Stimulated activated CD8-positive, alpha-beta memory T cell treated with anti-CD3 and anti-CD28 coated beads, Interleukin-12 subunit alpha, Interleukin-12 subunit beta, amount 100 ng/mL, for 4 hours (primary cell): ENCODE measurements at regions not wholly inside any gene's neighbourhood (a gene's known extent, or its start where the extent isn't known, plus 50 kb on each side); places are given as distances from the start of the nearest gene placed in this dataset.
A peak's percentile ranks its signal among the peaks of the same experiment; 100 is the strongest.
"Not testable (repeated sequence)": the region's sequence is repeated elsewhere in the genome, so short reads cannot be mapped to it uniquely, and the experiment has no call there.

ENCODE experiments used
- DNase-seq: peaks from one replicate; pipeline ENCODE4 v3.0.0-alpha.2; 2020; ENCODE audit warnings: low read depth

- not testable (repeated sequence) for DNase-seq
Observed at GRCh38 chr10:91003379-91003778, 82.5 kb upstream of the ANKRD1 start.

DNA sequence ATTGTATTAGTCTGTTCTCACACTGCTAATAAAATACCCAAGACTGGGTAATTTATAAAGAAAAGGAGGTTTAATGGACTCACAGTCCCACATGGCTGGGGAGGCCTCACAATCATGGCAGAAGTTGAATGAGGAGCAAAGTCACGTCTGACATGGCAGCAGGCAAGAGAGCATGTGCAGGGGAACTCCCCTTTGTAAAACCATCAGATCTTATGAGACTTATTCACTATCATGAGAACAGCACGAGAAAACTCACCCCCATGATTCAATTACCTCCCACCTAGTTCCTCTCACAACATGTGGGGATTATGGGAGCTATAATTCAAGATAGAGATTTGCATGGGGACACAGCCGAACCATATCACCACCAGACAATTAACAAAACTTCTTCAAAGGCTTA lies 84.4 kb upstream of the ANKRD1 start:
- DNase-seq = not testable (repeated sequence)

- peak; percentile 21 for DNase-seq
Observed at GRCh38 chr10:91006001-91006751, 85.3 kb upstream of the ANKRD1 start.

DNA sequence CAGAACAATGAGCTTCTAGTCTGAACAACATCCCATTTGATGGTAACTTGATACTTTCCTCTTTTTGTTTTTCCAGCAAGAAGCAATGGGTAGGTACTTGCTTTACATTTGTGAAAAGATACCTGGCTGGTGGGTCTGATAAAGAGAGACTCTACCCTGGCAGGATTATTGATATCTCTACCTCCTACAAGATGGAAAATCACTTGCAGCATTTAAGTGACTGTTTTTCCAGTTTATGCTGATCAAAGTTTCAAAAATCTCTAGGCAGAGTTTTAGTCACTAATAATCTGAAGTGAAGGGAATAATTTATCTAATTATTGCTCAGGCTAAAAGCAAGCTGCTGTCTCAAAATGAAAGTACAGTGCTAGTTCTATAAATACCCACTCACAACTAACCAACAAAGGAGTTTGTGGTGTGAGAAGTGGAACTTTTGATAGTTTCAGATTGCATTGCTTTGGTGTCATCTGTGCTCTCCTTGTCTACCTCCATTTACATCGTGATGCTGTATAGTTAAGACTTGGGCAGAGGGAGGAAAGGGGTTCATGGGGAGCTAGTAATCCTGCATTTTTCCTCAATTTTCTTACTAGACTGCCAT lies 86.0 kb upstream of the ANKRD1 start:
- no peak for DNase-seq

- no peak for DNase-seq
Observed at GRCh38 chr10:91007655-91008054, 86.8 kb upstream of the ANKRD1 start.

DNA sequence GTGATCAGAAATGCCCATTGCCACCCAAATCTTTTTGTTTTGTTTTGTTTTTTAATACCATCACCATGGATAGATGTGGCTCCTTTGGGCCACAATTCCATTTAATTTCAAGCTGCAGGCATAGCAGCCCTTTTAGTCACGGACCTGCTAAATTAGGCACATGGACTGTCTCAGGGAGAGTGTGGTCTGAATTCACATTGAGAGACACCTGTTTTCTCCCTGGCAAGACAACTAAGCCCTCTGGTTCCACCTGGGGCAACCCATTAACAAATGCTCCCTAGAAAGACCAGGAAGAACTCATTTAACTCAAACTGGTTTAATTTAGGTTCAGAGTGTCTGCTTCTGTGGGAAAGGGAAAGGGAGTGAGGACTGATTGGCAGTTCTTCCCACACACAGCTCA lies 88.2 kb upstream of the ANKRD1 start:
- DNase-seq = no peak

- DNase-seq = no peak
Observed at GRCh38 chr10:91010952-91011351, 90.1 kb upstream of the ANKRD1 start.

DNA sequence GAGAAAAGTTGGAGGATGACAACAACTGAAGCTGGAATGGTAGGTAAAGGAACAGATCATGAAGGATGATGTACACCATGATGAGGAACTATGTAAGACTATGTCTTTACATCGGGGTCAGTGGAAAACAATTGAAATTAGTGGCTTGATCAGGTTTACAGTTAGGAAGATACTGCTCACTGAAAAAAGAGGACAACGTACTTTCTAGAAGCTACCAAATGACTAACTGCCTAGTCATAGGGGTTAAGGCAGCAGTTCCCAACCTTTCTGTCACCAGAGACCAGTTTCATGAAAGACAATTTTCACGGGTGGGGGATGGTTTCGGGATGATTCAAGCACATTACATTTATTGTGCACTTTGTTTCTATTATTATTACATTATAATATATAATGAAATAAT lies 91.6 kb upstream of the ANKRD1 start:
- no peak for DNase-seq

DNA sequence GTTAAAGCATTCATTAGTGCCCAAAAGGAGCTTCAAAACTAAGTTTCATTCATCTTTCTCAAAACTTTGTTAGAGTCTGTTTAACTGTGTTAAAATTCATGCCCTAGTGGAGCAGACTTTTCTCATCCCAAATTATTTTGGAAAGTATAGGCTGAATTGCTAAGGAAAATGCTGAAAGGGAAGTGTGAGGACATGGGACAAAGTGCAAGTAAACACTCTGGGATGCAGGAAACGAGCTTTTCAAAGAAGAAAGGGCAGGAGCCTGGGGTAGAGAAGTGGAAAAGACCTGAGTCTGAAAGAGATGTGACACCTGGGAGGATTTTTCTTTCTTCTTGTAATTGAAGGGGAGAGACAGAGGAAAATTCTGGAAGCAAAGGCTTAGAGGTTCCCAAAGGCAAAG lies 93.1 kb upstream of the ANKRD1 start:
- DNase-seq = no peak

GRCh38 chr10:91017198-91017597 lies 96.3 kb upstream of the ANKRD1 start:
- no peak for DNase-seq

- no peak for DNase-seq
Observed at GRCh38 chr10:91021901-91022300, 101.0 kb upstream of the ANKRD1 start.

GRCh38 chr10:91022390-91022789 lies 101.5 kb upstream of the ANKRD1 start:
- no peak for DNase-seq

DNA sequence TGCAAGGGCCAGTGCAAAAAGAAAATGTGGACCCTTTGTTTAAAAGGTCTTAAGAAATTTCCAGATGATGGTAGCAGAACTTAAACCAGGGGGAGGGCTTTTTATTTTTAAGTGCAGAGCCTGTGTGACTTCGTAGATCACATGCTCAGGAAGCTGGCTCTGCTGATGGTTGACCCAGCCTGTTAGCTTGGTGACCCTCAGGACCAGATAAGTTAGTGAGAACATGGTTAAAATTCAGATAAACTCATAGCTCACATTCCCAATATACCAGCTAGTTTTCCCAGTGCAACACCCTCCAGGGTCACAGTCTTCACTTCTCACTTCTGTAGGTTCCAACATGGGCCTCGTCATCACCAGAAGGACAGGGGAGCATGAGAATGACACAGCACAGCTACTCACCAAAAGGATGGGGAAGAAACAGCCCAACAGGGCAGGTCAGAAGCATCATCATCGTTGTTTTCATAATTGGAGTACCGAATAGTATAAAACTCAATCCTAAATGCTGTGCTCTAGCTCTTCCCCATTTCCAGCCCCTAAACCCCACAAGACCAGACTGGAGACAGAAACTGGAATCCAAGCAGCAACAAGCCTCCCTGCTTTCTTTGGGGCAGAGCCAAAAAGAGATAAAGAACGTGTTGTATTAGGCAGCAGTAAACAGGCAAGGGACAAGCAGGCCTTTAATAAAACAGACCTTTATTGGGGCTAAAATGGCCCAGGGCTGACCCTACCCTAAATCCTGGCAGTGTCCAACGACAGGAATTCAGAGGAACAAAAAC lies 102.2 kb upstream of the ANKRD1 start:
- no peak for DNase-seq

DNA sequence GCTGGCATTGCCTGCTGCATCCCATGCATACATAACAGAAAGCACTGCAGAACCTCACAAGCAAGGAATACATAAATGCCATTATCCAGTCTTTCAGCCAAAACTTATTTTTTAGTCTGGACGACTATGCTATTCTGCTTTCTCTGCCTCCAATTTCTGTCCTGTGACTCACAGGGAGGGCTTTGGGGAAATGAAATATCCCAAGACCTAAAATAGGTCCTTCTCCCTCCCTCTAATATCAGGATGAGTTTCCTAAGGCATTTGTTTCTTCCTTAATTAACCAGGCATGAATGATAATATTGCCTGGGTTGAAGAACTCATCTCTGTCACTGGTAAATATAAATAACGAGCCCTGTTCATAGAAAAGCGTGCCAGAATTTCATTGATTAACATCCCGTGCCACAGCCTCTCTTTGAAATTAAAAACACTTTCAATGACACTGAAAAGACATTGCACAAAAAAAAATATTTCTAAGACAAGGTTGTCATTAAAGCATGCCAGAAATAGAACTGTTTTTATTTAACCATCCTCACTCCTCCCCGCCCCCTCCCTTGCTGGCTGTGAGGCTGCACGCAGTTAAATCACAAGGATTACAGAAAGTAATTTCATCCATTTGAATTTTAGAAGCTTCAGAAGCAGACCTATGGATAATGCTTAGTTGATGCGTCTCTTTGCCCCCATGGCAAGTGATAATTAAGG lies 103.0 kb upstream of the ANKRD1 start:
- no peak for DNase-seq

- DNase-seq = no peak
Observed at GRCh38 chr10:91024541-91024940, 103.7 kb upstream of the ANKRD1 start.

- DNase-seq = no peak
Observed at GRCh38 chr10:91032611-91033206, 111.8 kb upstream of the ANKRD1 start.

DNA sequence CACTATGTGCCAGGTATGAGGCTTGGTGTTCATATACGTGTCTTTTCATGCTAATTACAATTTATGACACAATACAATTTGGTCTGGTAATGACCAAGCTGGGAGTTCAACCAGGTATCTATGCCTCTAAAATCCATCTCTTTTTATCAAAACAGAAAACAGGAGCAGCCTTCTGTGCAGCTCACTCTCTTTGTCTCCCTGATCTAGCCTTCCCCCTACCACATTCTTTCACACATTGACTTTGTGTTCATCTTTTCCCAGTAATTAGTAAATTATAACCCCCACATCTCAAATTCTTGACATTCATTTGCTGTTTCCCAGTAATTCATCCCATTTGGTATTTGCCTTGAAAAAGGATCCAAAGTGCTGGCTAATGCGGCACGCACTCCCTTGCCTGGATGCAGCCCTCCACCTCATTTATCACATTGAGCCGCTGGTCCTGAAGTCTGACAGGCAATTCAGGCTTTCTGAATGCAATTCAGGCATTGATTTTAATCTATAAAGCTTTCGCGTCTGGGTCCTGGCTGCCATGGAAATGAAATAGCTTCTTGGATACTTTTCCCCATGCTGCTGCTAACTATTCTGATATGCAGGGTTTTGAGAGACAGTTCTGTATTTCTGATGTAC lies 112.5 kb upstream of the ANKRD1 start:
- no peak for DNase-seq

DNA sequence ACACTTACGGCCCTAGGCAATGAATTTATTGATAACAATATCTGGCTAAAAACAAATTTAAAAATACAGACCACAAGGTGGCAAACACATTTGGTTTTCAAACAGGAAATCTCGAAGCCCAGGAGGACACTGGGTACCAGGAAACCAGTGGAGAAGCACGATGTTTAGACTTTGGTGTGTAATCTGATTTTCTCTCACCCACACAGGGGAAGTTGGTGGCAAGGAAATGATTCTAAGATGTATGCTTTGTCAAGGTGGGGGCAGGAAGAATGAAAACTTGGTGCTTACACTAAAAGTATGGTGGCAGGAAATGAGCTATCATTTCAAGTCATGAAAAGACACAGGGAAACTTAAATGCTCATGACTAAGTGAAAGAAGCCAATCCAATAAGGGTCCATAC lies 113.2 kb upstream of the ANKRD1 start:
- DNase-seq = no peak

DNA sequence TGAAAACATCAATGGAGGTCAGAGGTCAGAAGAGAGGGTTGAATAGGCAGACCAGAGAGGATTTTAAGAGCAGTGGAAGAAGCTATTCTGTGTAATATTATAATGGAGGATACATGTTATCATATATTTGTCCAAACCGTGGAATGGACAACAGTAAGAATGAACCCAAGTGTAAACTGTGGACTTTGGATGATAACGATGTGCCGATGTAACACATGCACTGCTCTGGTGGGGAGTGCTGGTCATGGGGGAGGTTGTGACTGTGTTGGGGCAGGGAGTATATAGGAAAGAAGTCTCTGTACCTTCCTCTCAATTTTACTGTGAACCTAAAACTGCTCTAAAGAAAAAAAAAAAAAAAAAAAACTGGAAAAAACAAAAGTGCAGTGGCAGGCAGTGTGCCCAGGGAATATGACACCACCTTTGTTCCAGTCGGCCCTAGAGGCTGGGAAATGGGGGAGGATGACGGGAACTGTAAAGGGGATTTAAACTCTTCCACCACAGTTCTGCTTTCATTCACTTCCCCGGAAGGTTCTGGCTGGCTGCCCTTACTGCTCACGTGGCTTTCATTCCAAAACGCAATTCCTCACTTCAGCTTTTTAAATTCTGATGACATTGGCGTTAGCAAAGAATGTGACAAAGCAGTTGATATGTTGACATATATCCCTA lies 113.7 kb upstream of the ANKRD1 start:
- DNase-seq = no peak

DNA sequence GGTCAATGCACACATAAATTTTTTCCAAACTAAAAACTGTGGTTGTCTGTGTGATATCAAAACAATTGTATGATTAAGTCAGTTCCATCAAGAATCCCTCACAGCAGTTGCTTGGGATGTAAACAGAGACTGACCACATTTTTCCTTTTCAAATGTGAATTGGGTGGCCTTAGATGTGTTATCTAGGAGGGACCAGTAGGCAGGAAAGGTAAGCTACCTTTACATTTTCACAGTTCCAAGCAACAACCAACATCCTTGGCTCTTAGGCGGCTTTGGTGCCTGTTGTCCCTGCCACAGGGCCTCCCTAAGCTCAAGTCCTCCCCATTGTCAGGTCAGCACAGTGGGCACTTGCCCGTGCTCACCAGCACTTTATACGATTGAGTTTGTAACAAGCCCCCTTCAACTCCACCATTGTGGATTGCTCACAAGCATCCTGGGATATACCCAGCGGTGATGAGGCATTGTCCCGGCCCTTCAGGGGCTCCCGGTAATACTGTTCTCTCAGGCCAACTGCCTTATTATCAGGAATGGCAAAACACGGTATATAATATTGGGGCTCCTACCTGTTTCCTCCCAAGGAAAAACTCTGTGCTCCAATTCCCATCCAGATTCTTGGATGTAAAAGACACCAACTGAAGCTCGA lies 114.9 kb upstream of the ANKRD1 start:
- DNase-seq = no peak
